ENCODE measurements at regions not wholly inside any gene's neighbourhood (a gene's known extent, or its start where the extent isn't known, plus 50 kb on each side); places are given as distances from the start of the nearest gene placed in this dataset.

DNA sequence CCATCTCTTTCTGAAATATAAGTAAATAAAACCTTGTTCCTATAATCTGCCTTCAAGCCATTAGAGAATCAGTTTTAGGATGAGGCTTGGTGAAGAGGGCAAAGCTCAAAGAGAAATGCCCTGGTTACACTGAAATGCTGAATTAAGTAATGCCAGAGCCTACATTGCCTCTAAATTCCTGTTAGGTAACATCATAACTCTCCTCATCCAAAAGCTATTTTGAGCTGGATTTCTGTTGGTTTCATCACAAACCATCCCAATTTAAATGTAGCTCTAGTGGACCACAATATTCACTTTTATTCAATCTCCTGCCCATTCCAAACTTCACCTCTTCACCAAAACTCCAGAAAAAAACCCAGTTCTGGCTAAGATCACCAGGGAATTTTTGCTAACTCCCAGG lies 1319.7 kb upstream of the TENM3 start:
- peak; percentile 89 for DNase-seq

DNA sequence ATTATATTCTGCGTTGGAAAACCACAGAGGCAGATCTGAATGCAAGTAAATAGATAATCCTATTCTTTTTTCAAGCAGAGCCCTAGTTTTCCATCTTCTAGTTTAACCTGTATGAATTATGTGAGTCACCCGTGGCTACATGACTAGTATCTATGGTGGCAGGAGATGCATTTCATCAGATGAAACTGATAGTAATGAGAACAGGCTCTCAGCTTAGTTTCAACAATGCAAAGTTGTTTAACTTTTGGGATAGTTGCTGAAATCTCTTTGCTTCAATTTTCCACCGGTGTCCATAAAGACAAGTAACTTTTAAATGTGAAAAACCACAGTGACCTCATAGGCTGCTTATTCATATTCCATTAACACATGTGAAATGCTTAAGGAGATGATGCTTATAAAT lies 1317.4 kb upstream of the TENM3 start:
- DNase-seq: peak; percentile 73

DNA sequence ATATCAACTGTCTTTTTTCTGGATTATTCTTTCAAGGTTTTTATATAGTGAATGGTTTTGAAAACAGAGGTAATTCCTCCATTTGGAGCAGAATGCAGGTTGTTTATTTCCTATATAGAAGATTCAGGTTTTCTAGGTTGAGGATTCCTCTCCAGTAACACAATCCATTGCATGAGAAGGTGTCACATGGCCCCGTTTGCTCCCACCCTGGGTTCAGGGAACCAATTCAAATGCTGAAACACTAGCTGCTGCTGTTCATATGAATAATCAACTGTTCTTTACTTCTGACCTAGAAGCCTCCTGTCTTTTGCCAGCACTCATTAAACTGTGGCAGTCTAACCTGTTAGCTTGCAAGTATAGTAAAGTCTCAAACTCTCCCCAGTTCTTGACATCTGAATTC lies 1316.9 kb upstream of the TENM3 start:
- no peak for DNase-seq

DNA sequence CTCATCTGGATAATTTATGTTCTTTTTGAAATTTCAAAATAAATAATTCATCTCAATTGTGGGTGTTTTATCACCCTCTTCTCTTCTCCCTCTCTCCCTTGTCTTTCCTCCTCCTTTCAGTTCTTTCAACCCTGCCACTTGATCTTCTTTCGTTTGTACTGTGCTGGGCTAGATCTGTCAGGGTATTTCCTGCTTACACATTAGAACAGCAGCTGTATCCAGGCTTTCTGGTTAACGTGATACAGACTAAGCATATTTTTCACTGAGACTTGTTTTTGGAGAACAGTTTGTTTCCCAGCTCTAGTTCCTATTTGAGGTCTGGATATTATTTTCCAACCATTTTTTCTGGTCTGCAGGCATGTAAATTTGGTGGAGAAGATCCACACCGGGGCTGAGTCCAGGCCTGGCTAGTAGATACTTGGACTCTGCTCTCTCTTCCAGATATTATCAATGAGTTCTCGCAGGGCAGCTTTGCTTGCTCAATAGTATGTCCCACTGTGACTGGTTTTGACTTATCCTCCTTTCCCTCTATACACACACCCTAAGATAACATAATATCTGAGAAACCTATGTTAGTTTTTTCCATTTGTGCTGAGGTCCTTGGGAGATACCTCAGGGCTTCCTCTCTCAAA lies 1310.7 kb upstream of the TENM3 start:
- DNase-seq: no peak

DNA sequence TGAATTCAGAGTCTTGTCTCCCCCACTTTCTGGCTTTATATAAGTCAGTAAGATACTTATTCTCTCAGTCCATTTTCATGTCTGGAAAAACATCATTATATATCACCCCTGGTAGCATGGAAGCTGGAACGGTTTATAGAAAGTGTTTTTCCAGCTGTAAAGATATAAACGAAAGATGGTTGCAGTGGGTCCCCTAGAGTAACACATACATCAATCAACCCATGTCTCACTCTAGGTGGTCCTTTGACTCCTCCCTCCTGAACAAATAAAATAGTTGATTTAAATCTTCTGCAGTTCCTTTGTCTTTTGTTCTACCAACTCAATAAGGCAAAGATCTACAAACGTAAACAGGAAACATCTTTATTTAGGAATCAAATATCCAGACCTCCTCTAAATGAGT lies 1306.1 kb upstream of the TENM3 start:
- DNase-seq: no peak

DNA sequence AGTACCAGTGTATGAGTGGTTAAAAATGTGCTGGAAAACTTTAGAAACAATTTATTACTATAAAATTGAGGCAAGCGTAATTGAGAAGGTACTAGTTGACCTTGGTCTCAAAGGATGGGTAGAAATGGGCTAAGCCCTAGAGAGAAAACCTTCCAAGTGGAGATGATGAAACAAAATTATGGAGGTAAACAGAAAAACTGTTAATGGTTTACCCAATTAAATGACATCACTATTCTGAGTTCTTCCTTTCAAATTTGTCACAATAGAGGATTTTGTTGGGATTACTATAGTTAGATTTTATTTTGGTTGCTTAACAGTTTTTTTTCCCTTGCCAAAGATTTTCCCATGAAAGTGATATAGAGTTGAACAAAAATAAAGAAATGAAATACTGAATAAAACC lies 1302.5 kb upstream of the TENM3 start:
- no peak for DNase-seq

DNA sequence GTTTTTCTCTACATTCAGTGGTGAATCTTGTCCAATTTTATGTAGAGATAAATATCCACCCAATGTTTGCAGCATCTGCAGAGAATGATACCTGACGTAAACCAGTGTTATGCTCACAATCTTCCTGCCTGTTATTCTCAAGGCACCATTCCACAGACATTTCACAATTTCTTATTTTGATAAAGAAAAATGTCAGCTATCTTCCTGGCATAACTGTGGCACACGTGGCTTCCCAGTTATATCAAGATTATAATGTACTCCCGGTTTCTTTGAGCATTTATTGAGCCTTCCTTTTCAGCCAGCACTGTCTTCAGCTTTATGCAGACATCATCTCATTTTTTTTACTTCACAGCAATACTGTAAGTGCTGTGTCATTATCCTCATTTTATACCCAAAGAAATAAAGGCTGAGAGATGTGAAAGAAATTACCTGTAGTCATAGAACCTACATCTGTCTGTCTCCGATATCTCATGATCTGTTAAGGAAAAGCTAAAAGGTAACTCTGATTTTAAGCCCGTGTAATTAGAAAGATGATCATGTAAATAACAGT lies 1300.8 kb upstream of the TENM3 start:
- no peak for DNase-seq

DNA sequence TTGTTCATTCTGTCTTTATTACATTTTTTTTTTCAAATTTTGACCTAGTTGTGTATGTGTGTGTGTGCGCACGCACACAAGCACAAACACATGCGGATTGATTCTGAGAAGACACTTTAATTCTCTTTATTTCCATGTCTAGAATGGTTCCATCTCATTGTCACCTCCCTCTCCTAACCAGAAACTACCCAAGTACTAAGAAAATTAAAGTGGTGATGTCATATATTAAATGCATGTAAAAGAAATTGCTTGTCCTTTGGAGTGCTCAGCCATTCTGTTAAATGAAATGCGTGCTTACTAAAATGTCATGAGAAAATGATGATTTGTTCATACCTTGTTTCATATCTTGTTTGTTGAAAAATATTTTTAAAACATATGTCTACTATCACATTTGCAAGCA lies 1297.0 kb upstream of the TENM3 start:
- no peak for DNase-seq

DNA sequence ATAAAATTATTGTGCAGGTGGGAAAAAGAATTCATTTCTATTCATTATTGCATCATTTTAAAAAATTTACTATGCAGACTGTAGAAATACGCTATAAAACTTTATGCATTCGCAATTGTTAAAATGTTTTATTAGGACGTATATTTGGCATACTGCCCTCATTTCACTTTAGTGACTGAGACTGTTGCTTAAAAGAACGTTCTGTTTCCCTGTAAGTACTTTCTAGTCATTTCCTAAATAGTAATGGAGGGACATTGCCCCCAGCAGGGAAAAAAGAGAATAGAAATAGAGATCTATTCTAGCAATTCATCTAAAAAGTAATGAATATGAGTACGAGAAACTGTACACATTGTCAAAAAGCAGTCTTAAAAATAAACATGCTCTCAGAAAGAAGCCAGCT lies 1295.8 kb upstream of the TENM3 start:
- peak; percentile 51 for DNase-seq

DNA sequence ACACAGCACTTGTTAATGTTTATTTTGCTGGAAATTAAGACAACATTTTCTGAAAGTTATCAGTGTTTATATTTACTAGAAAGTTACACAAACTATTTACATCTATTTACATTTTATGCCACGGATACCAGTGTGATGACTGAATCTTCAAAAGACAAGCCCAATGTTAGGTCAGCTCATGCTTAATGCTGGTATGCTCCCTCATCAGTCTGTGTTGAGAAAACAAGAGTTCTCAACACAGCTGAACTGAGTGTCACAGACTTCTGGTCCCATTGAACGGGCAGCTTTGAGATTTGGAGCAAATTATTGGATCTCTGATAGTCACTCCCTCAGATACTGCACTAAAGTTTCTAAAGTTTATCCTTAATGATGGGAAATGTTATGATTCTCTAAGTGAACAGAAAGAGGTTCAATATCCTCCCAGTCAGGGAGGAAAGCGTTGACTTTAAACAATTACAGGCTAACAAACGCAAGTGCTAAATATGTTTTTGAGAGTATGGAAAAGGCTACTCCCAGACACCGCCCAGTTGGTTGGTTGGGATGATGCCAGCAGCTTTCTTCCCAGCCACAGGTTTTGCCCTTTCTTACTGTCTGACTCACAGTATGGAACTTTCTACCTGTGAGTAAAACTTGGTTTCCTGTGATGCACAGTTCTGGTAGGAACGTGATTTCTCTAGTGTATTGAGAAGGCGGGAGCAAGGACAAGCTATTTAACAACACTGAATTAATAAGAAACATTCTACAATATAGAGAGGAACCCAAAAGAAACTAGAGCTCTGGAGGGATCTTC lies 1293.6 kb upstream of the TENM3 start:
- DNase-seq: no peak

DNA sequence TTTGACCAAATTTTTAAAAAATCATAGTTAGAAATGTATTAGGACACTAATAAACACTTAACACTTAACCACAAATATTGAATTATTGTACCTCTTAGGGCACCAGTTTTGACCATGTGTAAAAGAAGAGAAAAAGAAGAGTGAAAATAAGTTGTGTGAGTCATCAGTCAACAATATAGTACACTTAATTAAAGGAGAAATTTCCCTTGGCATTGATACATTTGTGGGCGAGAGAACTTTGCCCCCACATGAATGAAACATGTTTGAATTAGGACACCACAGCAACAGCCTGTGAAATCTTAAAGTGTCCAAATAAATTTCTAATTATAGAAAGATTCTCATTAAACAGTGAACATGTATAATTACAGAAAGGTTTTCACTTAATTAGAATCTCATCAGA lies 1292.8 kb upstream of the TENM3 start:
- no peak for DNase-seq

DNA sequence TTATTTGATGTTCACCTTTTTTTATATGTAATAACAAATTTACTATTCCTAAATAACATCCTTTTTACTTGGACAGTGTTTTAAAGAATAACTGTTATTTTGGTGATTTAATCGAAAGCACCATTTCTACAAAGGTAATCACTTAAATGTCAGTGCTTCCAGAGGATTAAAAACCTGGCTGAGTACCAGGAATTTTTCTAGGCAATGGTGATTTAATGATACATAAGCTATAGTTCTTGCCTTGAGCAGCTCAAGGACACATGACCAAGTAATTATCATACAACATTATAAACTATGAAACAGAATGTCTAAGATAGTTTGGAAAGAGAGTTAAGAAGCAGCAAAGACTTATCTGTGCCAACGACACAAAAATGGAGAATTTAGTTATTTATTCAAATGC lies 1291.9 kb upstream of the TENM3 start:
- DNase-seq: no peak

DNA sequence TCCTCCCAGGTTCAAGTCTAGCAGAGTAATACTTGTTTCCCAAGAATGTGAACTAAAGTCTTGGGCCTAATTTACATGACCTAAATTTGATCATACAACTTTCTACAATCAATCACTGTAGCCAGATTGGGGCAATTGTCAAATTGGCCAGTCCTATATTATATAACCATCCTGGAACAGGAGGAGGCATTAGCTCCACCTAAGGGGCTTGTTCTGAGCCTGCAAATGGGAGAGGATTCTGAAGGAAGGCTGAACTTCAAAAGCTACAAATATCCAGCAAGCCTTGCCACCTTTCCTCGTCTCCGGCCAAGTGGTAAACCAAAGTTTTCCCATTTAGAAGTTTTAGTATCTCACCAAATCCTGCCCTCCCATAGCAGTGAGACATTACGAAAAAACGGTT lies 1289.6 kb upstream of the TENM3 start:
- no peak for DNase-seq

DNA sequence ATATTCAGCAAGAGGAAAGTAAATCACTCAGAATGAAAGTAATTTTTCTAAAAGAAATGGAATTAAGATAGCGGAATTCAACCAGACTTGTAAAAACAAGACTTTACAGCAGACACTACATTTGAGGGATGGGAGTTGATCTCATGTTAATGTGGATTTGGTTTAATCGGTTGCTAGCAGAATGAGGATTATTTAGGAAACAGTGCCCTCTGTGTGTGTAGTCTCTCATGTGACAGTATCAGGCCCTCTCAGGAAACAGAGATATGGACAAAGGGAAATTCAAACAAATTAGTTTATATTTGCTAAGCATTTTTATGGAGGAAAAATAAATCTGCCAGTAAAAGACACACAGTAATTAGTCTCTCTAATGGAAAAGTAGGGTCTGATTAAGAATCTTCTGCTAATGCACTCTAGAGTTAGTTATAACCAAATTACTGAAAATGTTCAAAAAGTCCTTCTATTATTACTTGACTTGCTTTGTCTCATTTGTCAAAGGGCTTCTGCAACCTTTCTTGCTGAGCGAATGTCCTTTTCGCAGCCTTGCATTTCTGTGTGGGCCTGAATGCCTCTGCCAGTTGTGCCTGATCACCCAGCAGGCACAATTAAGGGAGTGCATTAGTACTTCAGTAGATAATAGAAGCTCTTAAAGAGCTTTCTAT lies 1282.3 kb upstream of the TENM3 start:
- peak; percentile 7 for DNase-seq

DNA sequence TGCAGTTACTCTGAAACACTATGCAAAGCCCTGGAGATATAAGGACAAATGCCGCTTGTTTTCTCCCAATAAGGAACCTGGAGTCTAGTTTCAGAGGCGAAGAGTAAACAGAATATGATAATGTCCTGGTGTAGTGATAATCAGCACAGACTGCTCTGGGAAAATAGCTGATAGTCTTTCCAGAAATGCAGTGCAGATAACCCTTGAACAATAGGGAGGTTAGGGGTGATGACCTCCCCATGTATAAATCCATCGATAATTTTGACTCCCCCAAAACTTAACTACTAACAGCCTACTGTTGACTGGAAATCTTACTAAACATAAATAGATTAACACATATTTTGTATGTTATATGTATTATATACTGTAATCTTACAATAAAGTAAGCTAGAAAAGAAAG lies 1280.9 kb upstream of the TENM3 start:
- no peak for DNase-seq

DNA sequence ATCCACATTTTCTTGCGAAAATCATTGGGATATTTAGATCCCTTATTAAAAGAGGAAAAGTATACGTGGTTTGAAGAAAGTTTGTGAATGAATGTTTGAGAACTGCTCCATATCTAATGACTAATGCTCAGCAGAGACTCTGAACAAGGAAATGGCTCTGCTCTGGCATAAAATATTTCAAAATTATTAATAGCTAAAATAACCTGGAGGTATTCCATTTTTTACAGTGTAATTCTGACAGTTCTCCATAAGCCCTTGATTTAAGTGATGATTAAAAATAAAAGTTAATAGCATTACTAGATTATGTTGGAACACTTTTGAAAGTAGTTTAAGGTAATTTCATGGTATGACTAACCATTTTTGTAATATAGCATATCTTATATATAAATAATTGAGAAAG lies 1276.9 kb upstream of the TENM3 start:
- DNase-seq: no peak

DNA sequence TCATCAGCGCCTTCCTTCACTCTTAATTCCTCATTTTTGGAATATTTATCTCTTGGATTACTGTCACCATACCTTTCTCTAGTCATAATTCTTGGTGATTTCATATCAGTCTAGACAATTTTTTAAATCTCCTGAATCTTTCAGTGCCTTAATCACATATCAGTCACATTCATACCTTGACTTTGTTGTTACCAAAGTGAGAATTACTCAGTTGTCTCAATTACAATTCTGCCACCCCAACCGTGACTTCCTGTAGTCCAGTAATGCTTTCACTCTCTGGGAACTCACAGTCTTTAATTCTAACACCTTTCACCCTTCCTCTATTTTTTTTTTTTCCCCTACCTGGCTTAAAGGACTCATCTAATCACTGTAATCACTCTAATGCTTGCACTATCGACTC lies 1275.3 kb upstream of the TENM3 start:
- DNase-seq: no peak

DNA sequence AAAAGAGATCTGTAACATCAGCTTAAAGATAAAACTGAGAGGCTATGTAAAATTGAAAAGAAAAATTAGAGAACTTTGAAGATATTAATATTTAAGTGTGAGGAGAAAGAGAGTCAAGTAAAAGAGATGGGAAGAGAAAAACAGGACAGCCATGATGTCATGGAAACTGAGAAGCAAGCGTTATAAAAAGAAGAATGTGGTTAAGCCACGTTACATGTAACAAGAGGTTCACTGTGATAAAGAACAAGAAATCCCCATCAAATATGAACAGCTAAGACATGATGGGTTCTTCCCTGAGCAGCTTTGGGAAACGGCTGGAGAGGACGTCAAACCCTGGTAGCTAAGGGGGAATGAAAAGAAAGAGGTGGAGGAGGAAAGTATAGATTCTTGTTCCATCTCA lies 1269.3 kb upstream of the TENM3 start:
- DNase-seq: no peak

DNA sequence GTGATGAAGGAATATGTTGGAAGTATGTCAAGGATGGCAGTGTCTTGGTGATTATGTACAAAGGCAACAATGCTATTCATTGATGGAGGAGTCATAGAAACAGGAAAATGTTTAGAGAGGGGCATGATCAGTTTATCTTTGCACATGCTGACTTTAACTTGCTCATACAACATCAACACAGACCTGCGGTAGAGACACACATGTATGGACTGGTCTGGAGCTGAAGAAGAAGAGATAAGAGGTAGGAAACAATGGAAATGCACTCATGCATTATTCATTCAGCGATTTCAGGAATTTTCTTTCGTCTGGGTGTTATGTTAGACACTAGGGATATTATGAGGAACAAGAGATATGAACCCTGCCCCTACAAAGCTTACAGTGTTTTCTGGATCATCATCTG lies 1252.3 kb upstream of the TENM3 start:
- no peak for DNase-seq

DNA sequence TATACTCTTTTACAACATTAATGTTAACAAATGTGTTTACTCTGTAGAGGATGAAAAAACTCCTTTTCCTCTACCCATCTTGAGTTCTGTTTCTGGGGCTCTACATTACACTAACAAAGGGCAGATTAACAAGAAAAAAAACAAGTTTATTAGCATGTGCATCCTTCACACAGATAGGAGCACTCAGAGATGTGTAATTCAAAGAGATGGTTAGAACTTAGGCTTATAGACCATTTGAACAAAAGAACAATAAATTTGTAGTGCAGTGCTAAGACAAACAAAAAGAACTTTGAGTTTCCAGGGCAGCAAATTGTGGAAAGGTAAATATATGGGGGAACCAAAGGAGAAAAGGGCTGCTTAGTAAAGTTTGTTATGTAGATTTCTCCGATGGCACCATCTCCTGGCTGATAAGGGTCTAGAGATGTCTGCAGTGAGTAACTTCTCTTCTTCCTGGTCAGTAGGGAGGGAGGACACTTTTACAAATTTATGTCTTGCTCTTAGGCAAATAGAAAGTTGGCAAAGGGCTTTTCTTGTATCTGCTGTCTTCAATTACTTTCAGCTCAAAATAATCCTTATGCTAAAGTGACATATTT lies 1249.9 kb upstream of the TENM3 start:
- DNase-seq: no peak

DNA sequence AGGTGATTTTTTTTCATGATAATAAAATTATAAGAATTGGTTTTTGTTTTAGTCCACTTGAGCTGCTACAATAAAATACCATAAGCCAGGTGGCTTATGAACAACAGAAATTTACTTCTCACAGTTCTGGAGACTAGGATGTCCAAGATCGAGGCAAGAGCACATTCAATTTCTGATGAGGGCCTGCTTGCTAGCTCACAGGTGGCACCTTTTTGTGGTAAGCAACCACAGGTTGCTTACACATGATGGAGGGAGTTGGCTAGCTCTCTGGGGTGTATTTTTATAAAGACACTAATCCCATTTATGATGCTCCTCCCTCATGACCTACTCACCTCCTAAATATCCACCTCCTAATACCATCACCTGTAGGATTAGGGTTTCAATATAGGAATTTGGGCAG lies 1248.5 kb upstream of the TENM3 start:
- DNase-seq: no peak

DNA sequence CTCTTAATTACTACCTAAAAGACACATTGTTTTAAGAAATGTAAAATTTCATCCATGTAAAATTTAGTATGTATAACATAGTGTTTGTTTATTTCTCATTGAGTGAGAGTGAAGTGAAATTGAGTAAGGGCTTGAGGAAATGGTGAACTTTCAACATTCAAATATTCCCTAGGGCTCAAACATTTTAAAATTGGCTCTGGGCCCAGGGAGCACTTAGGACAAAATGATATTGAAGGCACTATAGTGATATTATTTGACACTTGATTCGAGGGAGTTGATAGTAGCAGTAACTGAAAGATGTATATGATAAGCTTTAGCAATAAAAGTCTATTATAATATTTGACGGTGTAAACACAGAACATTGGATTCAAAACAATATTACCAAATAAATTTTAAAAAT lies 1244.0 kb upstream of the TENM3 start:
- no peak for DNase-seq

DNA sequence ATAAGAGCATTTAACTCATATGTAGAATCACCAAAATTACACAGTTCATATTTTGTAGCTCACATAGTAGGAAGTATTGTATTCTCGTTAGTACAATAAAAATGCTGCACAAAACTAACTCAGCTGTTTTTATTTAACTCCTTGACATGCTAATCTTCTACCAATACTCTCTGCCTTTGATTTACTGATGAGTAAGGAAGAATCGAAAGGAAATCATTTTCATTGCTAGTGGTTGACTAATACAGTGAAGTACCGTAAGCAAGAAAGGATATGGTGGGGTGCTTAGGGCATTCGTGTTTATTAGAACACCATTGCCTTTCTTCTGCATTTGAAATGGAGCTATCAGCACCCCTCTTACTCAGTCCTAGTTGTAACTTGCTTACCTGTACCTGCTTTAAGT lies 1239.1 kb upstream of the TENM3 start:
- DNase-seq: peak; percentile 66
